ENCODE measurements at regions not wholly inside any gene's neighbourhood (a gene's known extent, or its start where the extent isn't known, plus 50 kb on each side); places are given as distances from the start of the nearest gene placed in this dataset.

GRCh38 chr1:229138058-229138457 is 132.9 kb upstream of the RAB4A start:
- Histone ChIP-seq H3K9me3 (no peaks in the 10 kb centered on the region), H3K27me3 (no peaks in the 10 kb centered on the region), H3K27ac (no peak overlapping the region), H3K36me3 (no peaks in the 10 kb centered on the region), H3K4me3 (no peak overlapping the region), H3K4me1 (peaks cover 0 to 6% (median 0%) of the 10 kb centered on the region in 4 donors)
- intact Hi-C loops (cut with DNase I; ENCODE audit: low total_unique reads) = no loop called here
- DNase-seq = no peak
- TF ChIP-seq POLR2AphosphoS5 (IDR thresholded peaks at IDR 0.05) (no peak), EP300 (IDR thresholded peaks at IDR 0.05; ENCODE audit: low read depth) (no peak), POLR2A (IDR thresholded peaks at IDR 0.05) (no peak)
- TF ChIP-seq, protein P1, sequence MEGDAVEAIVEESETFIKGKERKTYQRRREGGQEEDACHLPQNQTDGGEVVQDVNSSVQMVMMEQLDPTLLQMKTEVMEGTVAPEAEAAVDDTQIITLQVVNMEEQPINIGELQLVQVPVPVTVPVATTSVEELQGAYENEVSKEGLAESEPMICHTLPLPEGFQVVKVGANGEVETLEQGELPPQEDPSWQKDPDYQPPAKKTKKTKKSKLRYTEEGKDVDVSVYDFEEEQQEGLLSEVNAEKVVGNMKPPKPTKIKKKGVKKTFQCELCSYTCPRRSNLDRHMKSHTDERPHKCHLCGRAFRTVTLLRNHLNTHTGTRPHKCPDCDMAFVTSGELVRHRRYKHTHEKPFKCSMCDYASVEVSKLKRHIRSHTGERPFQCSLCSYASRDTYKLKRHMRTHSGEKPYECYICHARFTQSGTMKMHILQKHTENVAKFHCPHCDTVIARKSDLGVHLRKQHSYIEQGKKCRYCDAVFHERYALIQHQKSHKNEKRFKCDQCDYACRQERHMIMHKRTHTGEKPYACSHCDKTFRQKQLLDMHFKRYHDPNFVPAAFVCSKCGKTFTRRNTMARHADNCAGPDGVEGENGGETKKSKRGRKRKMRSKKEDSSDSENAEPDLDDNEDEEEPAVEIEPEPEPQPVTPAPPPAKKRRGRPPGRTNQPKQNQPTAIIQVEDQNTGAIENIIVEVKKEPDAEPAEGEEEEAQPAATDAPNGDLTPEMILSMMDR (IDR thresholded peaks at IDR 0.05) = no peak
- in situ Hi-C loops (cut with MboI; ENCODE audit: low pct_ligation_motif_present in 1 of 4, low pct_unique_long_range_greater_than_20kb in 1 of 4, low sequenced_read_pairs in 3 of 4) = no loop called here
- 81 to 94% methylated on average over 2 to 3 of the region's 3 CpGs for WGBS, 2 donors (ENCODE audit: low coverage in 1 of 2)

- no peaks in the 10 kb centered on the region for H3K27me3 ChIP-seq
- H3K27ac ChIP-seq = no peak overlapping the region
- no peaks in the 10 kb centered on the region for H3K9me3 ChIP-seq
- H3K36me3 ChIP-seq = no peaks in the 10 kb centered on the region
- intact Hi-C loops (cut with DNase I; ENCODE audit: low total_unique reads) (no loop called here), in situ Hi-C loops (cut with MboI; ENCODE audit: low pct_ligation_motif_present in 1 of 4, low pct_unique_long_range_greater_than_20kb in 1 of 4, low sequenced_read_pairs in 3 of 4) (no loop called here)
- no peak overlapping the region for H3K4me3 ChIP-seq
- no peak for DNase-seq
- peaks cover 0 to 6% (median 0%) of the 10 kb centered on the region in 4 donors for H3K4me1 ChIP-seq
- TF ChIP-seq EP300 (IDR thresholded peaks at IDR 0.05; ENCODE audit: low read depth) = no peak
- TF ChIP-seq, protein P1 (IDR thresholded peaks at IDR 0.05) = no peak
- no peak for TF ChIP-seq POLR2A (IDR thresholded peaks at IDR 0.05)
- TF ChIP-seq POLR2AphosphoS5 (IDR thresholded peaks at IDR 0.05) = no peak
- 74 to 81% methylated on average over 4 to 12 of the region's 12 CpGs for WGBS, 2 donors (ENCODE audit: low coverage in 1 of 2)
Observed at GRCh38 chr1:229139331-229140118, 131.4 kb upstream of the RAB4A start.

DNA sequence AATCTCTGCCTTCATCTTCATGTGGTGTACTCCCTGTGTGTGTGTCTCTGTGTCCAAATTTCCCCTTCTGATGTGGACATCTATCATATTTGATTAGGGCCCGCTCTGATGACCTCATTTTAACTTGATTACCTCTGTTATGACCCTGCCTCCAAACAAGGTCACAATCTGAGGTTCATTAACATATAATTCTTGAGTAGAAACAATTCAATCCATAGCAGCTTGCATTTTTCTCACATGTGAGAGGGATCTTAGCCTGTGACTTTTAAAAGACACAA is 130.9 kb upstream of the RAB4A start:
- DNase-seq = no peak

GRCh38 chr1:229141271-229141670 is 129.6 kb upstream of the RAB4A start:
- Histone ChIP-seq H3K4me3 (no peak overlapping the region), H3K27me3 (no peaks in the 10 kb centered on the region), H3K9me3 (no peaks in the 10 kb centered on the region), H3K36me3 (no peaks in the 10 kb centered on the region), H3K4me1 (peaks cover 0 to 6% (median 0%) of the 10 kb centered on the region in 4 donors), H3K27ac (no peak overlapping the region)
- TF ChIP-seq, protein P1 (IDR thresholded peaks at IDR 0.05) = no peak
- WGBS, 2 donors (ENCODE audit: low coverage in 1 of 2) = 98% methylated on average over 2 of the region's 2 CpGs; no CpG with 5 or more reads in 1 of the 2 donors
- intact Hi-C loops (cut with DNase I; ENCODE audit: low total_unique reads) = no loop called here
- no peak for DNase-seq
- in situ Hi-C loops (cut with MboI; ENCODE audit: low pct_ligation_motif_present in 1 of 4, low pct_unique_long_range_greater_than_20kb in 1 of 4, low sequenced_read_pairs in 3 of 4) = no loop called here

More for the DNA sequence above, 130.9 kb upstream of the RAB4A start:
- no peak overlapping the region for H3K27ac ChIP-seq
- H3K4me1 ChIP-seq = peaks cover 0 to 6% (median 0%) of the 10 kb centered on the region in 4 donors
- in situ Hi-C loops (cut with MboI; ENCODE audit: low pct_ligation_motif_present in 1 of 4, low pct_unique_long_range_greater_than_20kb in 1 of 4, low sequenced_read_pairs in 3 of 4) (no loop called here), intact Hi-C loops (cut with DNase I; ENCODE audit: low total_unique reads) (no loop called here)
- H3K27me3 ChIP-seq = no peaks in the 10 kb centered on the region
- no peaks in the 10 kb centered on the region for H3K9me3 ChIP-seq
- WGBS, 2 donors (ENCODE audit: low coverage in 1 of 2) = 82 to 97% methylated on average over 1 of the region's 1 CpG
- H3K36me3 ChIP-seq = no peaks in the 10 kb centered on the region
- TF ChIP-seq EP300 (IDR thresholded peaks at IDR 0.05; ENCODE audit: low read depth) (no peak), POLR2AphosphoS5 (IDR thresholded peaks at IDR 0.05) (no peak), POLR2A (IDR thresholded peaks at IDR 0.05) (no peak)
- TF ChIP-seq, protein P1 (IDR thresholded peaks at IDR 0.05) = no peak
- H3K4me3 ChIP-seq = no peak overlapping the region
